ENCODE measurements at regions not wholly inside any gene's neighbourhood (a gene's known extent, or its start where the extent isn't known, plus 50 kb on each side); places are given as distances from the start of the nearest gene placed in this dataset.

GRCh38 chr5:114118511-114118910 lies 243.4 kb upstream of the KCNN2 start:
- H3K4me1 ChIP-seq (ENCODE audit: low read length), result no peaks in the 10 kb centered on the region

GRCh38 chr5:114120166-114120565 lies 241.7 kb upstream of the KCNN2 start:
- no peak overlapping the region for H2AFZ ChIP-seq (ENCODE audit: low read depth, low read length)
- no peaks in the 10 kb centered on the region for H3K79me2 ChIP-seq (ENCODE audit: low read length)
- no peaks in the 10 kb centered on the region for H3K27me3 ChIP-seq (ENCODE audit: low read depth, low read length)
- H3K4me2 ChIP-seq (ENCODE audit: low read length), result no peak overlapping the region
- no peaks in the 10 kb centered on the region for H3K9me3 ChIP-seq (ENCODE audit: insufficient read depth, low read length)
- H3K4me1 ChIP-seq (ENCODE audit: low read length), result no peaks in the 10 kb centered on the region
- no peak overlapping the region for H3K27ac ChIP-seq (ENCODE audit: low read length)
- no peaks in the 10 kb centered on the region for H4K20me1 ChIP-seq (ENCODE audit: insufficient read depth, low read length)
- H3K36me3 ChIP-seq (replicated peaks; ENCODE audit: low read depth, low read length), result no peaks in the 10 kb centered on the region
- no peak overlapping the region for H3K4me3 ChIP-seq (ENCODE audit: low read length)
- no peak overlapping the region for H3K9ac ChIP-seq (ENCODE audit: low read length)
- TF ChIP-seq EZH2phosphoT487 (IDR thresholded peaks at IDR 0.05; ENCODE audit: low read depth), result no peak
- TF ChIP-seq, protein P1, sequence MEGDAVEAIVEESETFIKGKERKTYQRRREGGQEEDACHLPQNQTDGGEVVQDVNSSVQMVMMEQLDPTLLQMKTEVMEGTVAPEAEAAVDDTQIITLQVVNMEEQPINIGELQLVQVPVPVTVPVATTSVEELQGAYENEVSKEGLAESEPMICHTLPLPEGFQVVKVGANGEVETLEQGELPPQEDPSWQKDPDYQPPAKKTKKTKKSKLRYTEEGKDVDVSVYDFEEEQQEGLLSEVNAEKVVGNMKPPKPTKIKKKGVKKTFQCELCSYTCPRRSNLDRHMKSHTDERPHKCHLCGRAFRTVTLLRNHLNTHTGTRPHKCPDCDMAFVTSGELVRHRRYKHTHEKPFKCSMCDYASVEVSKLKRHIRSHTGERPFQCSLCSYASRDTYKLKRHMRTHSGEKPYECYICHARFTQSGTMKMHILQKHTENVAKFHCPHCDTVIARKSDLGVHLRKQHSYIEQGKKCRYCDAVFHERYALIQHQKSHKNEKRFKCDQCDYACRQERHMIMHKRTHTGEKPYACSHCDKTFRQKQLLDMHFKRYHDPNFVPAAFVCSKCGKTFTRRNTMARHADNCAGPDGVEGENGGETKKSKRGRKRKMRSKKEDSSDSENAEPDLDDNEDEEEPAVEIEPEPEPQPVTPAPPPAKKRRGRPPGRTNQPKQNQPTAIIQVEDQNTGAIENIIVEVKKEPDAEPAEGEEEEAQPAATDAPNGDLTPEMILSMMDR (IDR thresholded peaks at IDR 0.05; ENCODE audit: low read depth, low read length), result no peak

More at GRCh38 chr5:114118511-114118910, 243.4 kb upstream of the KCNN2 start:
- Histone ChIP-seq H3K27me3 (ENCODE audit: low read depth, low read length) (no peaks in the 10 kb centered on the region), H3K27ac (ENCODE audit: low read length) (no peak overlapping the region), H3K9me3 (ENCODE audit: insufficient read depth, low read length) (no peaks in the 10 kb centered on the region), H3K9ac (ENCODE audit: low read length) (no peak overlapping the region), H2AFZ (ENCODE audit: low read depth, low read length) (no peak overlapping the region), H3K79me2 (ENCODE audit: low read length) (no peaks in the 10 kb centered on the region), H3K36me3 (replicated peaks; ENCODE audit: low read depth, low read length) (no peaks in the 10 kb centered on the region), H3K4me3 (ENCODE audit: low read length) (no peak overlapping the region), H4K20me1 (ENCODE audit: insufficient read depth, low read length) (no peaks in the 10 kb centered on the region), H3K4me2 (ENCODE audit: low read length) (no peak overlapping the region)
- TF ChIP-seq, protein P1 (IDR thresholded peaks at IDR 0.05; ENCODE audit: low read depth, low read length), result no peak

DNA sequence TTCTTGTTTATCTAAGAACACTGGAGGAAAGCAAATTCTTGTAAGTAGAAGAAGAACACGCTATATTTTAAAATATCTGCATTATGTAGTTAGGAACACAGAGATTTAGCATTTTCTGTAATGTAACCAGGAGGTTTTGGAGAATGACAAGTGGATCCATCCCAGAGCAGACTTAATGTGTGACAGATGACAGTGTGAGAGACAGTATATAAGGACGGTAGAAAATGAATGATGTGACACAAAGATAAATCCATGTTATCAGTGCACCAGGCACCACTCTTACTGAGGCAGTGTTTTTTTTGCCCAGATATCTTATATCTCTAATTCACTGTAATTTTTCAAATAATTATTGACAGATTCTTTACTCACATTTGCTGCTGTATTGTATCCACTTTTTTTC lies 239.0 kb upstream of the KCNN2 start:
- Histone ChIP-seq H3K4me3 (ENCODE audit: low read length) (no peak overlapping the region), H4K20me1 (ENCODE audit: insufficient read depth, low read length) (no peaks in the 10 kb centered on the region), H3K9me3 (ENCODE audit: insufficient read depth, low read length) (no peaks in the 10 kb centered on the region), H3K36me3 (replicated peaks; ENCODE audit: low read depth, low read length) (no peaks in the 10 kb centered on the region), H3K9ac (ENCODE audit: low read length) (no peak overlapping the region), H2AFZ (ENCODE audit: low read depth, low read length) (no peak overlapping the region), H3K79me2 (ENCODE audit: low read length) (no peaks in the 10 kb centered on the region), H3K4me2 (ENCODE audit: low read length) (no peak overlapping the region), H3K27ac (ENCODE audit: low read length) (no peak overlapping the region), H3K4me1 (ENCODE audit: low read length) (no peaks in the 10 kb centered on the region), H3K27me3 (ENCODE audit: low read depth, low read length) (no peaks in the 10 kb centered on the region)
- no peak for TF ChIP-seq EZH2phosphoT487 (IDR thresholded peaks at IDR 0.05; ENCODE audit: low read depth)
- TF ChIP-seq, protein P1 (IDR thresholded peaks at IDR 0.05; ENCODE audit: low read depth, low read length), result no peak

GRCh38 chr5:114123654-114124053 lies 238.2 kb upstream of the KCNN2 start:
- Histone ChIP-seq H3K9me3 (ENCODE audit: insufficient read depth, low read length) (no peaks in the 10 kb centered on the region), H3K27ac (ENCODE audit: low read length) (no peak overlapping the region), H3K36me3 (replicated peaks; ENCODE audit: low read depth, low read length) (no peaks in the 10 kb centered on the region), H3K4me1 (ENCODE audit: low read length) (no peaks in the 10 kb centered on the region), H3K27me3 (ENCODE audit: low read depth, low read length) (no peaks in the 10 kb centered on the region), H3K4me2 (ENCODE audit: low read length) (no peak overlapping the region), H2AFZ (ENCODE audit: low read depth, low read length) (no peak overlapping the region), H3K9ac (ENCODE audit: low read length) (no peak overlapping the region), H4K20me1 (ENCODE audit: insufficient read depth, low read length) (no peaks in the 10 kb centered on the region), H3K79me2 (ENCODE audit: low read length) (no peaks in the 10 kb centered on the region), H3K4me3 (ENCODE audit: low read length) (no peak overlapping the region)
- TF ChIP-seq, protein P1 (IDR thresholded peaks at IDR 0.05; ENCODE audit: low read depth, low read length), result no peak
- TF ChIP-seq EZH2phosphoT487 (IDR thresholded peaks at IDR 0.05; ENCODE audit: low read depth), result no peak
